ENCODE measurements at regions not wholly inside any gene's neighbourhood (a gene's known extent, or its start where the extent isn't known, plus 50 kb on each side); places are given as distances from the start of the nearest gene placed in this dataset.

GRCh38 chr9:109549386-109549785 lies 51.3 kb upstream of the PTPN3 start:
- ATAC-seq: no peak
- TF ChIP-seq RARB (CRISPR knock-in tag; IDR thresholded peaks at IDR 0.05): no peak

- TF ChIP-seq PPARA (CRISPR knock-in tag; IDR thresholded peaks at IDR 0.05; ENCODE audit: borderline replicate concordance) (no peak), ARNTL (CRISPR knock-in tag; IDR thresholded peaks at IDR 0.05; ENCODE audit: borderline replicate concordance, low read depth) (no peak), RARB (CRISPR knock-in tag; IDR thresholded peaks at IDR 0.05) (no peak), ZNF565 (CRISPR knock-in tag; conservative IDR thresholded peaks at IDR 0.05; ENCODE audit: low read depth) (no peak), TCF4 (CRISPR knock-in tag; IDR thresholded peaks at IDR 0.05; ENCODE audit: borderline replicate concordance) (no peak)
Observed at GRCh38 chr9:109551651-109552050, 53.5 kb upstream of the PTPN3 start.

GRCh38 chr9:109555215-109555614 lies 57.1 kb upstream of the PTPN3 start:
- ATAC-seq: no peak
- TF ChIP-seq GLIS3 (CRISPR knock-in tag; IDR thresholded peaks at IDR 0.05) (no peak), ZNF8 (CRISPR knock-in tag; IDR thresholded peaks at IDR 0.05) (no peak), BACH2 (CRISPR knock-in tag; IDR thresholded peaks at IDR 0.05; ENCODE audit: borderline replicate concordance) (no peak), ZFP30 (CRISPR knock-in tag; IDR thresholded peaks at IDR 0.05) (no peak), ZFP3 (CRISPR knock-in tag; IDR thresholded peaks at IDR 0.05) (no peak), OSR1 (CRISPR knock-in tag; IDR thresholded peaks at IDR 0.05) (no peak), ISL1 (CRISPR knock-in tag; IDR thresholded peaks at IDR 0.05) (no peak), PPARA (CRISPR knock-in tag; IDR thresholded peaks at IDR 0.05; ENCODE audit: borderline replicate concordance) (no peak), ARNTL (CRISPR knock-in tag; IDR thresholded peaks at IDR 0.05; ENCODE audit: borderline replicate concordance, low read depth) (no peak), POU6F1 (CRISPR knock-in tag; IDR thresholded peaks at IDR 0.05; ENCODE audit: borderline replicate concordance, low read depth) (no peak), ZNF70 (CRISPR knock-in tag; IDR thresholded peaks at IDR 0.05) (no peak), TCF4 (CRISPR knock-in tag; IDR thresholded peaks at IDR 0.05; ENCODE audit: borderline replicate concordance) (no peak), ESRRG (CRISPR knock-in tag; IDR thresholded peaks at IDR 0.05) (no peak), PATZ1 (CRISPR knock-in tag; IDR thresholded peaks at IDR 0.05; ENCODE audit: borderline replicate concordance) (no peak), ZC3H10 (CRISPR knock-in tag; IDR thresholded peaks at IDR 0.05) (no peak), TOX (CRISPR knock-in tag; IDR thresholded peaks at IDR 0.05; ENCODE audit: borderline replicate concordance) (no peak), ZNF565 (CRISPR knock-in tag; conservative IDR thresholded peaks at IDR 0.05; ENCODE audit: low read depth) (no peak), CSRNP3 (CRISPR knock-in tag; IDR thresholded peaks at IDR 0.05) (no peak)

More at GRCh38 chr9:109551651-109552050, 53.5 kb upstream of the PTPN3 start:
- no peak for ATAC-seq

GRCh38 chr9:109556061-109556460 lies 58.0 kb upstream of the PTPN3 start:
- ATAC-seq: no peak
- TF ChIP-seq BACH2 (CRISPR knock-in tag; IDR thresholded peaks at IDR 0.05; ENCODE audit: borderline replicate concordance) (no peak), OSR1 (CRISPR knock-in tag; IDR thresholded peaks at IDR 0.05) (no peak), ISL1 (CRISPR knock-in tag; IDR thresholded peaks at IDR 0.05) (no peak), ZC3H10 (CRISPR knock-in tag; IDR thresholded peaks at IDR 0.05) (no peak), PPARA (CRISPR knock-in tag; IDR thresholded peaks at IDR 0.05; ENCODE audit: borderline replicate concordance) (no peak), POU6F1 (CRISPR knock-in tag; IDR thresholded peaks at IDR 0.05; ENCODE audit: borderline replicate concordance, low read depth) (no peak), ARNTL (CRISPR knock-in tag; IDR thresholded peaks at IDR 0.05; ENCODE audit: borderline replicate concordance, low read depth) (no peak), ZNF8 (CRISPR knock-in tag; IDR thresholded peaks at IDR 0.05) (no peak), PATZ1 (CRISPR knock-in tag; IDR thresholded peaks at IDR 0.05; ENCODE audit: borderline replicate concordance) (no peak), ZFP30 (CRISPR knock-in tag; IDR thresholded peaks at IDR 0.05) (no peak), ZNF70 (CRISPR knock-in tag; IDR thresholded peaks at IDR 0.05) (no peak), SNAI2 (CRISPR knock-in tag; IDR thresholded peaks at IDR 0.05) (no peak), ZFP3 (CRISPR knock-in tag; IDR thresholded peaks at IDR 0.05) (no peak), CSRNP3 (CRISPR knock-in tag; IDR thresholded peaks at IDR 0.05) (no peak), TOX (CRISPR knock-in tag; IDR thresholded peaks at IDR 0.05; ENCODE audit: borderline replicate concordance) (no peak), TCF4 (CRISPR knock-in tag; IDR thresholded peaks at IDR 0.05; ENCODE audit: borderline replicate concordance) (no peak), ZNF565 (CRISPR knock-in tag; conservative IDR thresholded peaks at IDR 0.05; ENCODE audit: low read depth) (no peak)

Measured in SK-N-SH treated with all-trans-retinoic acid at 6 μM for 48 hours (cell line).